Stimulated activated CD8-positive, alpha-beta memory T cell treated with anti-CD3 and anti-CD28 coated beads, Interleukin-15, amount 100 ng/mL, for 4 hours (primary cell): ENCODE measurements at regions not wholly inside any gene's neighbourhood (a gene's known extent, or its start where the extent isn't known, plus 50 kb on each side); places are given as distances from the start of the nearest gene placed in this dataset.
"Not testable (repeated sequence)": the region's sequence is repeated elsewhere in the genome, so short reads cannot be mapped to it uniquely, and the experiment has no call there.

Source experiments
- DNase-seq, 2 donors: peaks; one replicate each; pipeline ENCODE4 v3.0.0-alpha.2; 2020; ENCODE audit warnings: low read depth in 2 of 2

- DNase-seq = no peak
Observed at GRCh38 chrX:1140236-1140681, 72.2 kb downstream of the CRLF2 start.

- no peak for DNase-seq
Observed at GRCh38 chrX:1139185-1139500, 73.3 kb downstream of the CRLF2 start.

GRCh38 chrX:1138476-1139184, 73.8 kb downstream of the CRLF2 start:
- DNase-seq = no peak

GRCh38 chrX:1137531-1137930, 74.9 kb downstream of the CRLF2 start:
- DNase-seq = no peak

- not testable (repeated sequence) for DNase-seq
Observed at GRCh38 chrX:1136582-1136981, 75.9 kb downstream of the CRLF2 start.

GRCh38 chrX:1134976-1135375, 77.5 kb downstream of the CRLF2 start:
- no peak for DNase-seq

GRCh38 chrX:1134156-1134555, 78.3 kb downstream of the CRLF2 start:
- no peak for DNase-seq

- no peak for DNase-seq
Observed at GRCh38 chrX:1126738-1127137, 85.7 kb downstream of the CRLF2 start.

- DNase-seq = no peak
Observed at GRCh38 chrX:1124531-1124930, 87.9 kb downstream of the CRLF2 start.

GRCh38 chrX:1122851-1123250, 89.6 kb downstream of the CRLF2 start:
- DNase-seq = not testable (repeated sequence)

- DNase-seq = no peak
Observed at GRCh38 chrX:1119275-1119674, 93.2 kb downstream of the CRLF2 start.

GRCh38 chrX:1118572-1119199, 93.8 kb downstream of the CRLF2 start:
- no peak for DNase-seq

- DNase-seq = not testable (repeated sequence)
Observed at GRCh38 chrX:1115411-1115810, 97.0 kb downstream of the CRLF2 start.

- no peak for DNase-seq
Observed at GRCh38 chrX:1112321-1112720, 100.1 kb downstream of the CRLF2 start.

- no peak for DNase-seq
Observed at GRCh38 chrX:1111601-1112300, 100.7 kb downstream of the CRLF2 start.

GRCh38 chrX:1109580-1110119, 102.8 kb downstream of the CRLF2 start:
- no peak for DNase-seq

GRCh38 chrX:1108501-1109445, 103.7 kb downstream of the CRLF2 start:
- DNase-seq = no peak

GRCh38 chrX:1106478-1107210, 105.8 kb downstream of the CRLF2 start:
- DNase-seq = no peak

- no peak for DNase-seq
Observed at GRCh38 chrX:1105671-1106419, 106.6 kb downstream of the CRLF2 start.

- not testable (repeated sequence) for DNase-seq
Observed at GRCh38 chrX:1105031-1105430, 107.4 kb downstream of the CRLF2 start.
